Neural progenitor cell (in vitro differentiated cells): ENCODE measurements at regions not wholly inside any gene's neighbourhood (a gene's known extent, or its start where the extent isn't known, plus 50 kb on each side); places are given as distances from the start of the nearest gene placed in this dataset.

ENCODE experiments used
- DNase-seq: peaks from one replicate; pipeline ENCODE4 v3.0.0-alpha.2; 2016; ENCODE audit warnings: low spot score
- H2AFZ ChIP-seq: fragments of 200-600 bp; sonication (generic); replicated peaks from 2 replicates; pipeline ENCODE4 v1.6.1; 2016; ENCODE audit warnings: antibody characterized with exemption
- H3F3A ChIP-seq: fragments of 200-600 bp; sonication (generic); 2 replicates; pipeline ENCODE4 v1.6.1; 2016; ENCODE audit warnings: antibody characterized with exemption, low read depth
- H3K27ac ChIP-seq: fragments of 200-600 bp; sonication (generic); 2 replicates; pipeline ENCODE4 v1.5.1; 2016; ENCODE audit warnings: mild to moderate bottlenecking
- H3K27me3 ChIP-seq: fragments of 200-600 bp; sonication (generic); 2 replicates; pipeline ENCODE4 v1.6.1; 2016; ENCODE audit warnings: mild to moderate bottlenecking, moderate library complexity
- H3K36me3 ChIP-seq: fragments of 200-600 bp; sonication (generic); 2 replicates; pipeline ENCODE4 v1.5.1; 2016
- H3K4me1 ChIP-seq: fragments of 200-600 bp; sonication (generic); 2 replicates; pipeline ENCODE4 v1.6.1; 2016; ENCODE audit warnings: mixed run types
- H3K4me2 ChIP-seq: fragments of 200-600 bp; sonication (generic); 2 replicates; pipeline ENCODE4 v1.6.1; 2016
- H3K4me3 ChIP-seq: fragments of 200-600 bp; sonication (generic); 2 replicates; pipeline ENCODE4 v1.5.1; 2016
- H3K79me2 ChIP-seq: fragments of 200-600 bp; sonication (generic); 2 replicates; pipeline ENCODE4 v1.6.1; 2016; ENCODE audit warnings: low read depth
- H3K9ac ChIP-seq: fragments of 200-600 bp; sonication (generic); 2 replicates; pipeline ENCODE4 v1.6.1; 2016
- H3K9me3 ChIP-seq: fragments of 200-600 bp; sonication (generic); 2 replicates; pipeline ENCODE4 v1.5.1; 2016; ENCODE audit warnings: low read depth
- H4K20me1 ChIP-seq: fragments of 200-600 bp; sonication (generic); 2 replicates; pipeline ENCODE4 v1.6.1; 2016; ENCODE audit warnings: low read depth
- H3K27ac Mint-ChIP-seq: 3 replicates; pipeline ENCODE4 v1.8.0; 2021; ENCODE audit warnings: mixed read lengths
- H3K27me3 Mint-ChIP-seq: 2 replicates; pipeline ENCODE4 v1.8.0; 2022; ENCODE audit warnings: low read depth, mild to moderate bottlenecking, inconsistent platforms, moderate library complexity, mixed read lengths; ENCODE audit not compliant: insufficient read depth
- H3K36me3 Mint-ChIP-seq: 3 replicates; pipeline ENCODE4 v1.8.0; 2021; ENCODE audit warnings: mixed read lengths
- H3K4me1 Mint-ChIP-seq: 3 replicates; pipeline ENCODE4 v1.8.0; 2021; ENCODE audit warnings: mixed read lengths
- H3K4me3 Mint-ChIP-seq: 3 replicates; pipeline ENCODE4 v1.8.0; 2021; ENCODE audit warnings: mild to moderate bottlenecking, moderate library complexity, mixed read lengths
- H3K9me3 Mint-ChIP-seq: 3 replicates; pipeline ENCODE4 v1.8.0; 2020; ENCODE audit warnings: mixed read lengths
- CTCF ChIP-seq: fragments of 200-600 bp; sonication (generic); IDR thresholded peaks from 2 replicates; pipeline ENCODE4 v1.5.1; 2017; ENCODE audit warnings: antibody characterized with exemption, mild to moderate bottlenecking
- EZH2 ChIP-seq: fragments of 200-600 bp; sonication (generic); IDR thresholded peaks from 2 replicates; pipeline ENCODE4 v1.6.1; 2017; ENCODE audit warnings: antibody characterized with exemption, mild to moderate bottlenecking, moderate library complexity
- EZH2phosphoT487 ChIP-seq: fragments of 200-600 bp; sonication (generic); IDR thresholded peaks from 2 replicates; pipeline ENCODE4 v1.6.1; 2017; ENCODE audit warnings: antibody characterized with exemption

DNA sequence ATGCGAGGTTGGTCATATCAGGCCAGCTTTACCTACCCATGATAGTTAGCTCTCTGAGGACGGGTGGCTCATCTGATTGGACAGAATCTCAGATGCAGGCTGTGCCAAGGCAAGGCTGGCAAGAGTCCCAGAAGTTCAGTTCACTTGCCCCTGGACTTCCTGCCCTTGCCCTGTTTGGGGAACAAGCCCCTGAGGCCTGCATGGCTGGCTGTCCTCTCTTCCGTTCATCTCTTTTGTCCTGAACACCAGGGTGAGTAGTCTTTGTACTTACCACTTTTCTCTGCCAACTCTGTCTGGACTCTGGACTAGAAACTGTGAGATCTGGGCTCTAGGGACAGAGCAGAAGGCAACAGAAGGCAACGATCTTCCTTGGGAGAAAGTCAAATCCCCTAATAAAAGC is 769.9 kb downstream of the QKI start:
- H3K4me1 Mint-ChIP-seq: peaks cover 9% of the 10 kb centered on the region
- no peak overlapping the region for H3K27ac Mint-ChIP-seq
- Histone ChIP-seq H4K20me1 (no peaks in the 10 kb centered on the region), H3K36me3 (no peaks in the 10 kb centered on the region), H3K27me3 (no peaks in the 10 kb centered on the region), H3K27ac (no peak overlapping the region), H3K4me1 (no peaks in the 10 kb centered on the region), H3K9me3 (no peaks in the 10 kb centered on the region), H3K9ac (no peak overlapping the region), H3K4me2 (no peak overlapping the region), H3K4me3 (no peak overlapping the region), H2AFZ (no peak overlapping the region), H3K79me2 (no peaks in the 10 kb centered on the region), H3F3A (no peaks in the 10 kb centered on the region)
- H3K9me3 Mint-ChIP-seq: peaks cover 10% of the 10 kb centered on the region
- H3K36me3 Mint-ChIP-seq: no peaks in the 10 kb centered on the region
- no peak for DNase-seq
- H3K27me3 Mint-ChIP-seq: peaks cover 2% of the 10 kb centered on the region
- H3K4me3 Mint-ChIP-seq: no peak overlapping the region
- TF ChIP-seq EZH2: no peak

DNA sequence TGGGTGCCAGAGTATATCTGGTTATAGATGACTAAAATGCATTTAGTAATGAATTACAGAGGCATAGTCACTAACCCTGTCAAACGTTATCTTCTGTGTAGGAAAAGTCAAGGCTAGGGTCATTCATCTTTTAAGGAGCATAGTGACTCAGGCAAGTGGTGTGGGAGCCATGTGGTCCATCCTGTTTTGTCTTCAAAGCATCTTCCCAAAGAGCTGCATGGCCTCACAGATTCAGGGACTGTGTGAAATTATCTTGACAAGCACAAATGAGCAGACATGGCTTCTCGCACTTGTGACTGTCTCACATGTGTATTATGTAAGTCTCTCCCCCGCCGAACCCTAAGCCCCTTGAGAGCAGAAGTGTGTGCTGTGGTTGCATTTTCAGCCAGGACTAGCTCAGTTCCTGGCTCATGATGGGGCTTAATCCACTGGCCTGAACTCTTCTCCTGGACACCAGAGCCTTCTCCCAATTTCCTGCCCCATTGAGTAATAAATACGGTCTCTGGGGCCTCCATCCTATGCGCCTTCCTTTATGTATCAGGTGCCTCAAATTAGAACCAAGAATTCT is 769.1 kb downstream of the QKI start:
- Histone ChIP-seq H3K9ac (no peak overlapping the region), H3K4me1 (no peaks in the 10 kb centered on the region), H2AFZ (no peak overlapping the region), H4K20me1 (no peaks in the 10 kb centered on the region), H3K36me3 (no peaks in the 10 kb centered on the region), H3K27me3 (no peaks in the 10 kb centered on the region), H3K4me3 (no peak overlapping the region), H3K79me2 (no peaks in the 10 kb centered on the region), H3K27ac (no peak overlapping the region), H3K4me2 (no peak overlapping the region), H3F3A (no peaks in the 10 kb centered on the region), H3K9me3 (no peaks in the 10 kb centered on the region)
- no peak overlapping the region for H3K4me3 Mint-ChIP-seq
- DNase-seq: no peak
- H3K4me1 Mint-ChIP-seq: peaks cover 9% of the 10 kb centered on the region
- no peaks in the 10 kb centered on the region for H3K36me3 Mint-ChIP-seq
- H3K27ac Mint-ChIP-seq: no peak overlapping the region
- peaks cover 10% of the 10 kb centered on the region for H3K9me3 Mint-ChIP-seq
- peaks cover 2% of the 10 kb centered on the region for H3K27me3 Mint-ChIP-seq
- no peak for TF ChIP-seq CTCF
- no peak for TF ChIP-seq EZH2phosphoT487
- TF ChIP-seq EZH2: no peak

DNA sequence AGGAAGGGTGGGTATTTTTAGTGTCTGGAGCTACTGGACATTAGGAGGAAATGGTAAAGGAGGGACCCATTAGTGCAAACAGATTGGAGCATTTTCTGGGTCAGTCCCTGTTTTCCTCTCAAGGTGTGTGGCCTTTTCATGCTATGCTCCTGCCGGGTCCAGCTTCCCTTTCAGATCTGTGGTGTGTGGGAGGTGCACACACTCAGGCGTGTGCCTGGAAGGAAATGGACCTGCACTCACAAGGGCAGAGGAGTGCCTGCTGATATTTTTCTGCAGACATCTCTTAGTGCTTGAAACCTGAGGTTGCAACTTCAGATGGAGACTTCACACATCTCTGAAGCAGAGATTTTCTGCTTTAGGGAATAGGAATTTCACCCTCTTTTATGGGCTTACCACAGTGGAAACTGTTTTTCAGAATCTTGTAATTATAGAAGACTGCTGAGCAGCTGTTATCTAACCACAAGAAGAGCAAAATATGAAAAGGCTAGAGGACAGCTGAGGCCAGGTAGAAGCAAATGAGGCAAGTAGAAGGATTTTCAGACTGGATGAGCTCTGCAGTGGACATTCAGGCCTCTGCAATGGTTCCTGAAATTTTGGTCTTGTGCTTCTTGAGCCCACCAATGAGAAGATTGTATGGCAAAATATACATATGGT is 764.3 kb downstream of the QKI start:
- Histone ChIP-seq H3K36me3 (no peaks in the 10 kb centered on the region), H3K9me3 (no peaks in the 10 kb centered on the region), H2AFZ (no peak overlapping the region), H4K20me1 (no peaks in the 10 kb centered on the region), H3K4me1 (no peaks in the 10 kb centered on the region), H3K79me2 (no peaks in the 10 kb centered on the region), H3K4me3 (no peak overlapping the region), H3F3A (no peaks in the 10 kb centered on the region), H3K9ac (no peak overlapping the region), H3K27ac (no peak overlapping the region), H3K27me3 (no peaks in the 10 kb centered on the region), H3K4me2 (no peak overlapping the region)
- H3K36me3 Mint-ChIP-seq: peaks cover 1% of the 10 kb centered on the region
- H3K27ac Mint-ChIP-seq: no peak overlapping the region
- DNase-seq: no peak
- H3K4me1 Mint-ChIP-seq: no peaks in the 10 kb centered on the region
- no peak overlapping the region for H3K4me3 Mint-ChIP-seq
- H3K9me3 Mint-ChIP-seq: peaks cover 13% of the 10 kb centered on the region
- peaks cover 4% of the 10 kb centered on the region for H3K27me3 Mint-ChIP-seq
- TF ChIP-seq CTCF (no peak), EZH2phosphoT487 (no peak), EZH2 (no peak)

GRCh38 chr6:164169355-164169754 is 754.8 kb downstream of the QKI start:
- H3K79me2 ChIP-seq: no peaks in the 10 kb centered on the region
- no peak for TF ChIP-seq EZH2
- no peak for TF ChIP-seq CTCF
- TF ChIP-seq EZH2phosphoT487: no peak
- no peak overlapping the region for H2AFZ ChIP-seq
- no peak overlapping the region for H3K9ac ChIP-seq
- H4K20me1 ChIP-seq: no peaks in the 10 kb centered on the region
- Mint-ChIP-seq H3K4me3 (no peak overlapping the region), H3K27ac (no peak overlapping the region), H3K36me3 (no peaks in the 10 kb centered on the region), H3K9me3 (peaks cover 12% of the 10 kb centered on the region), H3K4me1 (peaks cover 28% of the 10 kb centered on the region), H3K27me3 (peaks cover 2% of the 10 kb centered on the region)
- no peaks in the 10 kb centered on the region for H3K27me3 ChIP-seq
- no peaks in the 10 kb centered on the region for H3F3A ChIP-seq
- H3K4me1 ChIP-seq: peaks cover 7% of the 10 kb centered on the region
- no peaks in the 10 kb centered on the region for H3K36me3 ChIP-seq
- no peak overlapping the region for H3K27ac ChIP-seq
- H3K4me3 ChIP-seq: no peak overlapping the region
- H3K9me3 ChIP-seq: no peaks in the 10 kb centered on the region
- no peak for DNase-seq
- H3K4me2 ChIP-seq: no peak overlapping the region
